Lower leg skin (tissue), 4 donors: ENCODE measurements at regions not wholly inside any gene's neighbourhood (a gene's known extent, or its start where the extent isn't known, plus 50 kb on each side); places are given as distances from the start of the nearest gene placed in this dataset.

Experiments
- DNase-seq, 2 donors: peaks; one replicate each; pipeline ENCODE4 v3.0.0-alpha.2; 2019; ENCODE audit warnings: low spot score in 2 of 2
- H3K4me3 ChIP-seq: fragments of 200-600 bp; sonication (generic); 2 replicates; pipeline ENCODE4 v1.5.1; 2017; ENCODE audit warnings: mild to moderate bottlenecking, low read depth; ENCODE audit not compliant: poor library complexity, severe bottlenecking
- POLR2A ChIP-seq, 2 donors: fragments of 450-650 bp; IDR thresholded peaks; one replicate each; pipeline ENCODE4 v1.6.1; 2016 to 2017; ENCODE audit warnings: antibody characterized with exemption in 2 of 2, mild to moderate bottlenecking in 1 of 2, moderate library complexity in 1 of 2
- WGBS, 2 donors: methylation state at CpG; one replicate each; pipeline ENCODE4 v1.1.5; 2018; 5-methylcytosine and 5-hydroxymethylcytosine counted together
- intact Hi-C: fragments of 100-400 bp; cut with DNase I; formaldehyde crosslinking; loops from one replicate; pipeline ENCODE4 v1.15.0; 2023; ENCODE audit warnings: low total_unique reads
- TF ChIP-seq, protein P1 (sequence below), 3 donors: fragments of 450-650 bp; IDR thresholded peaks; one replicate each; pipeline ENCODE4 v1.5.1; 2016; ENCODE audit warnings: antibody characterized with exemption in 3 of 3, mild to moderate bottlenecking in 3 of 3, moderate library complexity in 2 of 3

- no peak overlapping the region for H3K4me3 ChIP-seq
- intact Hi-C loops = no loop called here
- no peak for DNase-seq
- TF ChIP-seq POLR2A (IDR thresholded peaks at IDR 0.05) = no peak
- TF ChIP-seq, protein P1, sequence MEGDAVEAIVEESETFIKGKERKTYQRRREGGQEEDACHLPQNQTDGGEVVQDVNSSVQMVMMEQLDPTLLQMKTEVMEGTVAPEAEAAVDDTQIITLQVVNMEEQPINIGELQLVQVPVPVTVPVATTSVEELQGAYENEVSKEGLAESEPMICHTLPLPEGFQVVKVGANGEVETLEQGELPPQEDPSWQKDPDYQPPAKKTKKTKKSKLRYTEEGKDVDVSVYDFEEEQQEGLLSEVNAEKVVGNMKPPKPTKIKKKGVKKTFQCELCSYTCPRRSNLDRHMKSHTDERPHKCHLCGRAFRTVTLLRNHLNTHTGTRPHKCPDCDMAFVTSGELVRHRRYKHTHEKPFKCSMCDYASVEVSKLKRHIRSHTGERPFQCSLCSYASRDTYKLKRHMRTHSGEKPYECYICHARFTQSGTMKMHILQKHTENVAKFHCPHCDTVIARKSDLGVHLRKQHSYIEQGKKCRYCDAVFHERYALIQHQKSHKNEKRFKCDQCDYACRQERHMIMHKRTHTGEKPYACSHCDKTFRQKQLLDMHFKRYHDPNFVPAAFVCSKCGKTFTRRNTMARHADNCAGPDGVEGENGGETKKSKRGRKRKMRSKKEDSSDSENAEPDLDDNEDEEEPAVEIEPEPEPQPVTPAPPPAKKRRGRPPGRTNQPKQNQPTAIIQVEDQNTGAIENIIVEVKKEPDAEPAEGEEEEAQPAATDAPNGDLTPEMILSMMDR (IDR thresholded peaks at IDR 0.05) = no peak
- WGBS, 2 donors = 48% methylated on average over 6 of the region's 6 CpGs
Observed at GRCh38 chr2:123870206-123870880, 154.7 kb upstream of the CNTNAP5 start.

DNA sequence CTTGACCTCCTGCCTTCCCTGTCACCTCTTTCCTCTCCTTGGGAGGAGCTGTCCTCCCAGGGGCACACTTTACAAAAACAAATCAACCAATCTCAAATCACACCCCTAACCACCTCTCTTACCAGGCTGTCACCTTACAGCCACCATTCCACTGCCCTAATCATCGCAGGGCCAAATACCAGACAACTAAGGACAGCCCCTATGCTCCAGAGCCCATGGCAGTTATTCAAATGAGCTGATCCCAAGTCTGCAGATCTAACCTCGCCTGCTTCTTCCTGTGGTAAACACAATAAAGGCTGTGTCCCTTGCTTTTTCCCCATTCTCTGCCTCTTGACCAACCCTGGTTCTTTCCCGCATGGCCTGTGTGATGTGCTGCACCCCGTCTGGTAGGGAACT, 154.2 kb upstream of the CNTNAP5 start:
- WGBS, 2 donors = 77 to 84% methylated on average over 4 of the region's 4 CpGs
- TF ChIP-seq, protein P1 (IDR thresholded peaks at IDR 0.05) = no peak
- no peak for TF ChIP-seq POLR2A (IDR thresholded peaks at IDR 0.05)
- H3K4me3 ChIP-seq = no peak overlapping the region
- intact Hi-C loops = no loop called here
- no peak for DNase-seq

GRCh38 chr2:123890148-123890547, 134.9 kb upstream of the CNTNAP5 start:
- intact Hi-C loops = no loop called here
- no peak overlapping the region for H3K4me3 ChIP-seq
- no peak for TF ChIP-seq POLR2A (IDR thresholded peaks at IDR 0.05)
- TF ChIP-seq, protein P1 (IDR thresholded peaks at IDR 0.05) = no peak
- no peak for DNase-seq
- WGBS, 2 donors = 83 to 91% methylated on average over 3 of the region's 3 CpGs

GRCh38 chr2:123894167-123894566, 130.9 kb upstream of the CNTNAP5 start:
- no peak for DNase-seq
- no peak overlapping the region for H3K4me3 ChIP-seq
- intact Hi-C loops = no loop called here
- 52 to 63% methylated on average over 1 of the region's 1 CpG for WGBS, 2 donors
- no peak for TF ChIP-seq POLR2A (IDR thresholded peaks at IDR 0.05)
- TF ChIP-seq, protein P1 (IDR thresholded peaks at IDR 0.05) = no peak

DNA sequence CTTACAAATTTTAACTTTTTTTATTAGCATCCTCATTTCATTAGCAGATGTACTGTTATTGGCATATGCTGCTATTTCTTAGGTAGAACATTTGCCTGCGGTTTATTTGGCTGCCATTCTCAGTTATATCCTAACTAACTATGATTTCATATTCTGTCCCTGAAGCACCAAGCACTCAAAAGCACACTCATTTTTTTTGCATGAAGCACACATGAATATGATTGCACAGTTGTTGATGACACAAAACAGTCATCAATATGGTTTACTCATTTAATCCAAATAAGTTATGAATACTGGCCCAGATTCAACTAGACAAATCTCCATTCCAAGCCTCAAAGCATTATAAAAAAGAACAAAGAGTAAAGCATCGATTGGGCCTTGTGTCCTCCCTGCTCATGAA, 129.4 kb upstream of the CNTNAP5 start:
- no peak overlapping the region for H3K4me3 ChIP-seq
- 52 to 55% methylated on average over 2 of the region's 2 CpGs for WGBS, 2 donors
- TF ChIP-seq, protein P1 (IDR thresholded peaks at IDR 0.05) = no peak
- no peak for TF ChIP-seq POLR2A (IDR thresholded peaks at IDR 0.05)
- no peak for DNase-seq
- intact Hi-C loops = no loop called here

DNA sequence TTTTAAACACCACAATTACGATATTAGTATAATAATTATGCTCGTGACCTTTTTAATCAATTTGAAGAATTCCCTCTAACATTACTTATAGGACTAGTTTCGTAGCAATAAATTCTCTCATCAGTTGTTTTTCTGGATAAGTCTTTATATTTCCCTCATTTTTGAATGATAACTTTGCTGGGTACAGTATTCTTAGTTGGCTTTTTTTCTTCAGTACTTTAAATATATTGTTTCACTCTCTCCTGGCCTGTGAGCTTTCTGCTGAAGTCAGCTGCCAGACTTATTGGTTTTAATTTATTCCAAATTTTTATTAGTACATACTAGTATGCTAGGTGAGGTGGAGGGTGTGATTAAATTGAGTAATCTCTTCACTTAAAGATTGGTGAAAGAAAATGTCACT, 123.8 kb upstream of the CNTNAP5 start:
- no peak for TF ChIP-seq POLR2A (IDR thresholded peaks at IDR 0.05)
- TF ChIP-seq, protein P1 (IDR thresholded peaks at IDR 0.05) = no peak
- H3K4me3 ChIP-seq = no peak overlapping the region
- DNase-seq = no peak
- intact Hi-C loops = no loop called here
- 79 to 86% methylated on average over 3 of the region's 3 CpGs for WGBS, 2 donors
